H9 (cell line): ENCODE measurements at regions not wholly inside any gene's neighbourhood (a gene's known extent, or its start where the extent isn't known, plus 50 kb on each side); places are given as distances from the start of the nearest gene placed in this dataset.

Experiments
- DNase-seq: peaks from one replicate; pipeline ENCODE4 v3.0.0-alpha.2; 2017
- H2AFZ ChIP-seq: one replicate; pipeline ENCODE4 v1.6.1; 2013; ENCODE audit warnings: mild to moderate bottlenecking, low read length, control low read depth, moderate library complexity
- H2AK5ac ChIP-seq: 2 replicates; pipeline ENCODE4 v1.6.1; 2013; ENCODE audit warnings: low read length, control low read depth, mixed read lengths; ENCODE audit not compliant: insufficient read length
- H2BK120ac ChIP-seq: one replicate; pipeline ENCODE4 v1.6.1; 2013; ENCODE audit warnings: low read depth, mild to moderate bottlenecking, low read length, control low read depth, inconsistent platforms; ENCODE audit not compliant: poor library complexity, severe bottlenecking
- H2BK12ac ChIP-seq: 2 replicates; pipeline ENCODE4 v1.6.1; 2013; ENCODE audit warnings: low read length, control low read depth, mixed read lengths, low read depth; ENCODE audit not compliant: insufficient read length
- H2BK15ac ChIP-seq: 2 replicates; pipeline ENCODE4 v1.6.1; 2013; ENCODE audit warnings: low read depth, low read length, control low read depth
- H2BK20ac ChIP-seq: one replicate; pipeline ENCODE4 v1.6.1; 2013; ENCODE audit warnings: low read depth, mild to moderate bottlenecking, low read length, control low read depth, inconsistent platforms; ENCODE audit not compliant: poor library complexity, severe bottlenecking
- H2BK5ac ChIP-seq: 2 replicates; pipeline ENCODE4 v1.6.1; 2013; ENCODE audit warnings: low read length, control low read depth, mixed read lengths; ENCODE audit not compliant: insufficient read length
- H3K14ac ChIP-seq: 2 replicates; pipeline ENCODE4 v1.6.1; 2013; ENCODE audit warnings: low read length, control low read depth; ENCODE audit not compliant: insufficient read depth
- H3K18ac ChIP-seq: 2 replicates; pipeline ENCODE4 v1.6.1; 2013; ENCODE audit warnings: low read depth, mild to moderate bottlenecking, mixed read lengths, low read length, control low read depth; ENCODE audit not compliant: insufficient read length
- H3K23ac ChIP-seq: 2 replicates; pipeline ENCODE4 v1.6.1; 2013; ENCODE audit warnings: low read length, control low read depth, mixed read lengths, low read depth; ENCODE audit not compliant: insufficient read length
- H3K23me2 ChIP-seq: 2 replicates; pipeline ENCODE4 v1.6.1; 2013; ENCODE audit warnings: low read depth, mild to moderate bottlenecking, mixed read lengths, low read length, control low read depth; ENCODE audit not compliant: insufficient read length, poor library complexity, severe bottlenecking
- H3K27ac ChIP-seq: 2 replicates; pipeline ENCODE4 v1.5.1; 2013; ENCODE audit warnings: low read length, control low read depth, mixed read lengths, low read depth; ENCODE audit not compliant: insufficient read length
- H3K27me3 ChIP-seq: 2 replicates; pipeline ENCODE4 v1.6.1; 2013; ENCODE audit warnings: low read length, control low read depth, inconsistent platforms; ENCODE audit not compliant: insufficient read depth
- H3K4ac ChIP-seq: 2 replicates; pipeline ENCODE4 v1.6.1; 2013; ENCODE audit warnings: low read depth, mild to moderate bottlenecking, control low read depth, inconsistent platforms, low read length, moderate library complexity
- H3K4me1 ChIP-seq: 2 replicates; pipeline ENCODE4 v1.6.1; 2013; ENCODE audit warnings: low read length, control low read depth, inconsistent platforms; ENCODE audit not compliant: insufficient read depth
- H3K4me2 ChIP-seq: 2 replicates; pipeline ENCODE4 v1.6.1; 2013; ENCODE audit warnings: low read length, control low read depth, mixed read lengths; ENCODE audit not compliant: insufficient read length, insufficient read depth
- H3K56ac ChIP-seq: 2 replicates; pipeline ENCODE4 v1.6.1; 2013; ENCODE audit warnings: low read depth, mild to moderate bottlenecking, mixed read lengths, low read length, control low read depth; ENCODE audit not compliant: insufficient read length
- H3K79me1 ChIP-seq: 2 replicates; pipeline ENCODE4 v1.6.1; 2013; ENCODE audit warnings: low read depth, mild to moderate bottlenecking, moderate library complexity, low read length, control low read depth, inconsistent platforms; ENCODE audit not compliant: insufficient read depth, poor library complexity, severe bottlenecking
- H3K79me2 ChIP-seq: 2 replicates; pipeline ENCODE4 v1.6.1; 2013; ENCODE audit warnings: low read length, control low read depth, inconsistent platforms; ENCODE audit not compliant: insufficient read depth
- H3K9ac ChIP-seq: 2 replicates; pipeline ENCODE4 v1.6.1; 2013; ENCODE audit warnings: low read length, control low read depth, mixed read lengths; ENCODE audit not compliant: insufficient read length; ENCODE audit errors: extremely low read depth
- H3K9me3 ChIP-seq: one replicate; pipeline ENCODE4 v1.6.1; 2013; ENCODE audit warnings: low read depth, low read length, inconsistent platforms; ENCODE audit not compliant: control insufficient read depth
- H3T11ph ChIP-seq: one replicate; pipeline ENCODE4 v1.6.1; 2013; ENCODE audit warnings: mild to moderate bottlenecking, low read length, control low read depth, inconsistent platforms
- H4K20me1 ChIP-seq: one replicate; pipeline ENCODE4 v1.6.1; 2013; ENCODE audit not compliant: control insufficient read depth, insufficient read length, insufficient read depth
- H4K5ac ChIP-seq: 2 replicates; pipeline ENCODE4 v1.6.1; 2013; ENCODE audit warnings: low read depth, mild to moderate bottlenecking, mixed read lengths, low read length, control low read depth; ENCODE audit not compliant: insufficient read length
- H4K8ac ChIP-seq: replicated peaks from 2 replicates; pipeline ENCODE4 v1.6.1; 2013; ENCODE audit warnings: low read length, control low read depth, mixed read lengths, low read depth; ENCODE audit not compliant: insufficient read length
- H4K91ac ChIP-seq: 2 replicates; pipeline ENCODE4 v1.6.1; 2013; ENCODE audit warnings: low read depth, mild to moderate bottlenecking, moderate library complexity, mixed read lengths, low read length, control low read depth; ENCODE audit not compliant: insufficient read length
- H3K27ac Mint-ChIP-seq, 3 experiments: 2 replicates in 2 of 3; 3 replicates in 1 of 3; pipeline ENCODE4 v1.8.0; 2020 to 2021; ENCODE audit warnings: mixed read lengths in 3 of 3, mild to moderate bottlenecking in 1 of 3, moderate library complexity in 1 of 3
- H3K27me3 Mint-ChIP-seq: 2 replicates; pipeline ENCODE4 v1.8.0; 2021; ENCODE audit warnings: low read depth, mild to moderate bottlenecking, moderate library complexity, mixed read lengths
- H3K36me3 Mint-ChIP-seq, 3 experiments: 2 replicates in 2 of 3; 3 replicates in 1 of 3; pipeline ENCODE4 v1.8.0; 2020 to 2021; ENCODE audit warnings: low read depth in 3 of 3, mixed read lengths in 3 of 3; ENCODE audit not compliant: insufficient read depth in 1 of 3
- H3K4me1 Mint-ChIP-seq, 2 experiments: 2 replicates each; pipeline ENCODE4 v1.8.0; 2020; ENCODE audit warnings: mixed read lengths in 2 of 2
- H3K4me3 Mint-ChIP-seq, 2 experiments: 2 replicates in 1 of 2; 3 replicates in 1 of 2; pipeline ENCODE4 v1.8.0; 2020 to 2021; ENCODE audit warnings: mild to moderate bottlenecking in 2 of 2, mixed read lengths in 2 of 2, moderate library complexity in 1 of 2
- H3K9me3 Mint-ChIP-seq, 2 experiments: 2 replicates in 1 of 2; 3 replicates in 1 of 2; pipeline ENCODE4 v1.8.0; 2020; ENCODE audit warnings: mild to moderate bottlenecking in 2 of 2, mixed read lengths in 2 of 2, moderate library complexity in 1 of 2
- CTCF ChIP-seq: fragments of 200-600 bp; sonication (generic); conservative IDR thresholded peaks from 3 replicates; pipeline ENCODE4 v1.8.0; 2021; ENCODE audit warnings: antibody characterized with exemption, mild to moderate bottlenecking
- WGBS: extraction: QIAGEN DNeasy Blood & Tissue Kit; methylation state at CpG from one replicate; pipeline ENCODE4 v1.1.7; 2013; ENCODE audit warnings: missing lambda C conversion rate, low lambda C conversion rate, mixed read lengths; ENCODE audit not compliant: insufficient read length; ENCODE audit errors: extremely low coverage; 5-methylcytosine and 5-hydroxymethylcytosine counted together

- WGBS, result no CpG with 5 or more reads among the region's 2 CpGs
- no peak overlapping the region for H3T11ph ChIP-seq
- TF ChIP-seq CTCF, result peak; percentile 29; the same call in 2 of the 3 replicates
Observed at GRCh38 chr13:71949441-71949840, 82.4 kb upstream of the DACH1 start.

More at GRCh38 chr13:71949441-71949840, 82.4 kb upstream of the DACH1 start:
- Histone ChIP-seq H3K4me1 (no peaks in the 10 kb centered on the region), H3K79me2 (no peaks in the 10 kb centered on the region), H4K91ac (no peak overlapping the region), H3K23me2 (no peaks in the 10 kb centered on the region), H2AK5ac (no peak overlapping the region), H2AFZ (no peak overlapping the region), H3K27ac (no peak overlapping the region), H3K18ac (no peak overlapping the region), H2BK15ac (no peak overlapping the region), H2BK120ac (no peak overlapping the region), H3K27me3 (no peaks in the 10 kb centered on the region), H3K9me3 (no peaks in the 10 kb centered on the region), H2BK5ac (no peak overlapping the region), H4K20me1 (no peaks in the 10 kb centered on the region), H3K56ac (no peak overlapping the region), H4K8ac (no peak overlapping the region), H3K4ac (no peak overlapping the region), H2BK12ac (no peak overlapping the region), H2BK20ac (no peak overlapping the region), H3K23ac (no peak overlapping the region), H3K79me1 (no peaks in the 10 kb centered on the region), H3K14ac (no peak overlapping the region), H4K5ac (no peak overlapping the region), H3K4me2 (no peak overlapping the region), H3K9ac (no peak overlapping the region)
- no peak overlapping the region for H3K27ac Mint-ChIP-seq
- no peak overlapping the region for H3K4me3 Mint-ChIP-seq
- no peak for DNase-seq
- H3K27me3 Mint-ChIP-seq, result no peaks in the 10 kb centered on the region
- H3K9me3 Mint-ChIP-seq, result peaks cover 0 to 5% of the 10 kb centered on the region in 2 experiments; a peak in 1 of 5 replicates
- H3K4me1 Mint-ChIP-seq, result no peaks in the 10 kb centered on the region
- H3K36me3 Mint-ChIP-seq, result peaks cover 0 to 2% (median 1%) of the 10 kb centered on the region in 3 experiments; a peak in 1 of 7 replicates
